Brain microvascular endothelial cell (primary cell): ENCODE measurements at regions not wholly inside any gene's neighbourhood (a gene's known extent, or its start where the extent isn't known, plus 50 kb on each side); places are given as distances from the start of the nearest gene placed in this dataset.
"Not testable (repeated sequence)": the region's sequence is repeated elsewhere in the genome, so short reads cannot be mapped to it uniquely, and the experiment has no call there.

Source experiments
- DNase-seq: peaks from one replicate; pipeline ENCODE4 v3.0.0-alpha.2; 2020
- H3K27ac ChIP-seq: fragments of 250-450 bp; sonication (Bioruptor Pico); 2 replicates; pipeline ENCODE4 v1.5.1; 2020; ENCODE audit warnings: mild to moderate bottlenecking, moderate library complexity
- H3K27me3 ChIP-seq: fragments of 250-450 bp; sonication (Bioruptor Pico); replicated peaks from 2 replicates; pipeline ENCODE4 v1.5.1; 2020; ENCODE audit warnings: mild to moderate bottlenecking
- H3K36me3 ChIP-seq: fragments of 250-450 bp; sonication (Bioruptor Pico); replicated peaks from 2 replicates; pipeline ENCODE4 v1.5.1; 2020; ENCODE audit warnings: mild to moderate bottlenecking
- H3K4me3 ChIP-seq: 2 replicates; pipeline ENCODE4 v1.5.1; 2011; ENCODE audit warnings: low read depth, mild to moderate bottlenecking, control low read depth, low read length, moderate library complexity
- CTCF ChIP-seq: IDR thresholded peaks from 2 replicates; pipeline ENCODE4 v1.5.1; 2011; ENCODE audit warnings: low read depth, mild to moderate bottlenecking, moderate library complexity, low read length, control low read depth, inconsistent platforms; ENCODE audit errors: missing control alignments
- in situ Hi-C: cut with HindIII; loops from 2 replicates; pipeline ENCODE4 v1.10.0; 2017; ENCODE audit warnings: low sequenced_read_pairs, low pct_ligation_motif_present

GRCh38 chr11:50247309-50247874 lies 214.7 kb downstream of the OR4C45 start:
- Histone ChIP-seq H3K27ac (no peak overlapping the region), H3K27me3 (no peaks in the 10 kb centered on the region), H3K36me3 (no peaks in the 10 kb centered on the region), H3K4me3 (no peak overlapping the region)
- no peak for TF ChIP-seq CTCF
- in situ Hi-C loops: no loop called here
- no peak for DNase-seq

- no peak overlapping the region for H3K27ac ChIP-seq
- no peak overlapping the region for H3K4me3 ChIP-seq
- no peak for DNase-seq
- H3K27me3 ChIP-seq: no peaks in the 10 kb centered on the region
- H3K36me3 ChIP-seq: no peaks in the 10 kb centered on the region
- no peak for TF ChIP-seq CTCF
- in situ Hi-C loops: no loop called here
These were observed 235.2 kb downstream of the OR4C45 start for GRCh38 chr11:50267851-50268250.

GRCh38 chr11:50275133-50275532 lies 242.5 kb downstream of the OR4C45 start:
- H3K36me3 ChIP-seq: no peaks in the 10 kb centered on the region
- in situ Hi-C loops: no loop called here
- DNase-seq: no peak
- TF ChIP-seq CTCF: no peak
- no peak overlapping the region for H3K27ac ChIP-seq
- H3K4me3 ChIP-seq: no peak overlapping the region
- no peaks in the 10 kb centered on the region for H3K27me3 ChIP-seq

- no peak for DNase-seq
- Histone ChIP-seq H3K36me3 (no peaks in the 10 kb centered on the region), H3K27me3 (no peaks in the 10 kb centered on the region), H3K4me3 (no peak overlapping the region), H3K27ac (no peak overlapping the region)
- no peak for TF ChIP-seq CTCF
- in situ Hi-C loops: no loop called here
These were observed 246.1 kb downstream of the OR4C45 start for GRCh38 chr11:50278756-50279155.

- no peaks in the 10 kb centered on the region for H3K27me3 ChIP-seq
- no peak overlapping the region for H3K27ac ChIP-seq
- in situ Hi-C loops: no loop called here
- no peak for TF ChIP-seq CTCF
- DNase-seq: no peak
- H3K36me3 ChIP-seq: no peaks in the 10 kb centered on the region
- H3K4me3 ChIP-seq: peak overlapping the region; percentile 43
These were observed 265.7 kb downstream of the OR4C45 start for GRCh38 chr11:50298182-50298988.

- in situ Hi-C loops, DNase-seq, H3K4me3 ChIP-seq, H3K36me3 ChIP-seq, H3K27me3 ChIP-seq, H3K27ac ChIP-seq: not testable (repeated sequence)
These were observed 298.0 kb downstream of the OR4C45 start for GRCh38 chr11:50330723-50331122.
